Astrocyte of the hippocampus (primary cell): ENCODE measurements at regions not wholly inside any gene's neighbourhood (a gene's known extent, or its start where the extent isn't known, plus 50 kb on each side); places are given as distances from the start of the nearest gene placed in this dataset.
A peak's percentile ranks its signal among the peaks of the same experiment; 100 is the strongest.
"Not testable (repeated sequence)": the region's sequence is repeated elsewhere in the genome, so short reads cannot be mapped to it uniquely, and the experiment has no call there.

ENCODE experiments used
- DNase-seq: peaks from one replicate; pipeline ENCODE4 v3.0.0; 2011; ENCODE audit warnings: low read depth, low spot score

DNA sequence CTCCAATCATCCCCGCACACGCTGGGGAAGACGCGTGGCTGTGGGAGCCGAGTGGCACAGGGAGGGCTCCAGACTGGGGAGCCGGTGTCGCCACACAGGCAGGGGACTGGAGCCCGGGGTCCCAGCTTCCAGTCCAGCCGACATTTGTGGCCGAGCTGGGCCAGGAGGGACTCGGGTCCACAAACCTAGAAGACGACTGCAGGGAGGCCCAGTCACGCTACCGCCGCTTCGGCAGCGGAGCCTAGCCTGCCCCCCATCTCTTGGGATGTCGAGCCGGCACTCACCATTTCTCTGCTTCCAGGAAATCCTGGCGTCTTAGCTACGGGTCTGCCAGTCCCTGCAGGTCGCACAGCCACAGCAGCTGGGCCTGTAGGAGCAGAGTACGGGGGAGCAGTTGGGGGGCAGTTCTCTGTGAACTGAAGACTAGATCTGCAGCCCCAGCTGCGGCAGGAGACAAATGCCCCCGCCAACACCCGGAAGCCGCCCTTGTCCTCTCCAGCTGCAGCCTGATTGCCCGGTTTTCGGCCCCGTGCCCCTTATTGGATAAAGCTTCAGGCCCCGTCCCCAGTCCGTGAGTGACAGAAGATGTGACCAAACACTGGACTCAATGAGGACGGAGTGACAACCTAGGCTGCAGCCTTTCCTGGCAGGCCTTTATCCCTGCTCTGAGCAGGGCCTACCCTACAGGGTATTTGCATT is 270.7 kb downstream of the ZNF33B start:
- peak; percentile 55 for DNase-seq

DNA sequence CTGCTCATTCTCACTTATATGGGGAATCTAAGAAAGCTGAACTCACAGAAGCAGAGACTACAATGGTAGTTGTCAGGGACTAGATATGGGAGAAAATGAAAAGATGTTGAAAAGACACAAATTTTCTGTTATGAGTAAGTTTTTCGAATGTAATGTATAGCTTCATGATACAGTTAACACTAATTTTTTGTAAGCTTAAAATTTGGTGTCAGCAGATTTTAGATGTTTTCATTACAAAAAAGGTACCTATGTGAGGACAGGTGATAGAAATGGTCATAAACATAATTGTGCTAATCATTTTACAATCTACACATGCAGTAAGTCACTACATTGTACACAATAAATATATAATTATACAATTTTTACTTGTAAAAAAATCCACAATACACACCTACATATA is 286.6 kb downstream of the ZNF33B start:
- no peak for DNase-seq

DNA sequence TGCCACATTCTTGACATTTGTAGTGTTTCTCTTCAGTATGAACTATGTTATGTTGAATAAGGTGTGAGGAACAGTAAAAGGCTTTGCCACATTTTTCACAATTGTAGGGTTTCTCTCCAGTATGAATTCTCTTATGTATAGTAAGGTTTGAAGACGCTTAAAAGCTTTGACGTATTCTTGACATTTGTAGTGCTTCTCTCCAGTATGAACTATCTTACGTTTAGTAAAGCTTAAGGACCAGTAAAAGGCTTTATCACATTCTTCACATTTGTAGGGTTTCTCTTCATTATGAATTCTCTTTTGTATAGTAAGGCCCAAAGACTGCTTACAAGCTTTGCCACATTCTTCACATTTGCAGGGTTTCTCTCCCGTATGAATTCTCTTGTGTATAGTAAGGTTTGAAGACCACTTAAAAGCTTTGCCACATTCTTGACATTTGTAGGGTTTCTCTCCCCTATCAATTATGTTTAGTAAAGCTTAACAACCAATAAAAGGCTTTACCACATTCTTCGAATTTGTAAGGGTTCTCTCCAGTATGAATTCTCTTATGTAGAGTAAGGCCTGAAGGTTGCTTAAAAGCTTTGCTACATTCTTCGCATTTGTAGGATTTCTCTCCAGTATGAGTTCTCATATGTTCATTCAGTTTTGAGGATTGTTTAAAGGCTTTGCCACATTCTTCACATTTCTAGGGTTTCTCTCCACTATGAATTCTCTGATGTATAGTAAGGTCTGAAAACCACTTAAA is 301.6 kb downstream of the ZNF33B start:
- DNase-seq = not testable (repeated sequence)

DNA sequence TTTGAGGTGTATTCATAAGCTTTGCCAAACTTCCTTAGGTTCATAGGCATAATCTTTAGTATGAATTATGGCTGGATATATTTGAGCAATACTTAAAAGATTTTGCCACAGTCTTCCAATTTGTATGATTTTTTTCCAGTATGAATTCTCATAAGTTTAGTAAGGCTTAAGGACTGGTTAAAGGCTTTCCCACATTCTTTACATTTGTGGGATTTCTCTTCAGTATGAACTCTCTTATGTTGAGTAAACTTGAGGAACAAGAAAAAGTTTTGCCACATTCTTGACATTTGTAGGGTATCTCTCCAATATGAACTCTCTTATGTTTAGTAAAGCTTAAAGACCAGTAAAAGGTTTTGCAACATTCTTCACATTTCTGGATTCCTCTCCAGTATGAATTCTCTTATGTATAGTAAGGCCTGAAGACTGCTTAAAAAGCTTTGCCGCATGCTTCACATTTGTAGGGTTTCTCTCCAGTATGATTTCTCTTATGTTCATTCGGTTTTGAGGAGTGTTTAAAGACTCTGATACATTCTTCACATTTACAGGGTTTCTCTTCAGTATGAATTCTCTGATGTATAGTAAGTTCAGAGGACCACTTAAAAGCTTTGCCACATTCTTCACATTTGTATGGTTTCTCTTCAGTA is 302.6 kb downstream of the ZNF33B start:
- not testable (repeated sequence) for DNase-seq

DNA sequence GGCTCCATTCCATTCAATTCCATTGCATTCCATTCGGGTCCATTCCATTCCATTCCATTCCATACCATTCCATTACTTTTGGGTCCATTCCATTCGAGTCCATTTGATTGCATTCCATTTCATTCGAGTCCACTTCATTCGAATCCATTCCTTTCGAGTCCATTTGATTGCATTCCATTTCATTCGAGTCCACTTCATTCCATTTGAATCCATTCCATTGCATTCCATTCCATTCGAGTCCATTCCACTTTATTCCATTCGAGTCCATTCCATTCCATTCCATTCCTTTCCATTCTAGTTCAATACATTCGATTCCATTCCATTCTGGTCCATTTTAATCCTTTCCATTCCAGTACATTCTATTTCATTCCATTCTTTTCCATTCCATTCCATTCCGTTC is 334.0 kb downstream of the ZNF33B start:
- no peak for DNase-seq

DNA sequence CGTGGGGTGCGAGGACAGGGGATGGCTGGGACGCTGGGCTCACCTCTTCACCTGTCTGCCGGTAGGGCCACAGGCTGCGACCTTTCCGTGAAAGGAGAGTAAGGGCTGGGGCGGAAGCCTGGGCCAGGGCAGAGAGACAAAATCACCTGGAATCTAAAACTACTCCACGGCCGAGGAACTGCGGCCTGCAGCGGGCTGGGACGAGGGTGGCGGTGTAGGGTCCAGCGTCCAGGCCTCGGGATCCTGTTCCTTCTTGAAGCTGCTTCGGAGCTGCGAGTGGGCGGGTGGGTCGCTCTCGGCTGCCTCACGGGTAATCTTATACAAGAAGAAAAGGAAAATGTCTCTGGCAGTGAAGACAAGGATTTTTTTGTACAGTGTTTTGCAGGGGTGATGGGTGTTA is 356.5 kb downstream of the ZNF33B start:
- DNase-seq = not testable (repeated sequence)

DNA sequence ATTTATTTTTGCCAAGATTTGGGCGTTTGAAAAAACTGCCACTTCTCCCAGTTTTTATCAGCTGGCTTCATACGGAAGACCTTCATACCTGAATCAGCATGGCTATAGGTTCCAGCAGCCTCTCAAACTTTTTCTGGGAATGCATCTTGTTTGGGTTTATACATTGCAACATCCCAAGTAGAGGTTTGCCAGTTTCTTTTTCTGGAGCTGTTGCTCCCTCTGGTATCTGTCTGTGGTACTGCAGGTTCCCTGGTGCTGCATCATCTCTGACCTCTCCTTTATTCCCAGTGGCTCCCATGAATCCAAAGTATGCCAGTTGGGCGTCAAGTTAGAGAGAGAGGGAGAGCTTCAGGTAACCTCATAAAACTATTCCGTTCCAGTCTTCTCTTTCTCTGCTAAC is 368.6 kb downstream of the ZNF33B start:
- DNase-seq = not testable (repeated sequence)

DNA sequence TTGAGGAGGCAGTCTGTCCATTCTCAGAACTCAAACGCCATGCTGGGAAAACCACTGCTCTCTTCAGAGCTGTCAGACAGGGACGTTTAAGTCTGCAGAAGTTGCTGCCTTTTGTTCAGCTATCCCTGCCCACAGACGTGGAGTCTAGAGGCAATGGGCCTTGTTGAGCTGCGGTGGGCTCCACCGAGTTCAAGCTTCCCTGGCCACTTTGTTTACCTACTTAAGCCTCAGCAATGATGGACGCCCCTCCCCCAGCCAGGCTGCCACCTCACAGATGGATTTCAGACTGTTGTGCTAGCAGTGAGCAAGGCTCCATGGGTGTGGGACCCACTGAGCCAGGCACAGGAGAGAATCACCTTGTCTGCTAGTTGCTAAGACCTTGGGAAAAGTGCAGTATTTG is 375.1 kb downstream of the ZNF33B start:
- not testable (repeated sequence) for DNase-seq

DNA sequence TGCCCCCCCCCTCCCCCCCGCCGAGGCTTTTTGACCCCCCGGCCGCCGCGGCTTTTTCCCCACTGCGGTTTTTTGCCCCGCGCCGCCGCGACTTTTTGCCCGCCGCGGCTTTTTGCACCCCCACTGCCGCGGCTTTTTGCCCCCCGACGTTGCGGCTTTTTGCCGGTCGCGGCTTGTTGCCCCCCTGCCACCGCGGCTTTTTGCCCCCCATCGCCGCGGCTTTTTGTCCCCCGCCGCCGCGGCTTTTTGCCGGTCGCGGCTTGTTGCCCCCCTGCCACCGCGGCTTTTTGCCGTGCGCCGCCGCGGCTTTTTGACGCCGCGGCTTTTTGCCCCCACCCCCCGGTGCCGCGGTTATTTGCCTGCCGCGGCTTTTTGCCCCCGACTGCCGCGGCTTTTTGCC is 395.4 kb downstream of the ZNF33B start:
- not testable (repeated sequence) for DNase-seq

DNA sequence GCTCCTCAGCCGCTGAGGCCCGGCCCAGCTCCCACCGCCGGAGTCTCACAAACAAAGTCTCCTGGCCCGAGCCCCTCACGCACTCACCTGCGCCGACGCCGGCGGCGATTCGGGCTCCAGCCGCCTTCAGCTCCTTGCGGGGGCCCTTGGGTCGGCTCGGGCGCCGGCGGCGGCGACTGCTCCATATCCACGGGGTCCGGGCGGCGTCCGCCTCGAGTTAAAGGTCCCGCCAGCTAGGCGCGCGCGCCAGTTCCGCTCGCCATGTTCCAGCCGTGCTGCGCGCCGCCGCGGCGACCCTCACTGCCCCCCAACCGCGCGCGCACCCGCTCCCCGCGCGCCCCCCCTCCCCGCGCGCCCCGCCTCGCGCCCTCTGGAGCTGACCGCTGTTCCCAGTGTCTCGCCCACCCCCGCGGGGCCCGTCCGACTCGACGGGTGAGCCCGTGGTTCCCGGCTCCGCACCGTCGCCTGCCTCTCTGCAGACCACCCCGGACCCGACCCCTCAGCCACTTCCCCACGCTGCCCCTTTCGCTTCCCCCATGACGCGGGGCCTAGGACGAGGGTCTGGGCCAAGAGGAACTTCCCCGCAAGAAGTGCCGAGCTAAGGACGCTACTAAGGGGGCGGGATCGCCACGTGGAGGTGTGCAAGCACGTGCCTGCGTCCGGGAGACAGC is 396.1 kb downstream of the ZNF33B start:
- DNase-seq = no peak

DNA sequence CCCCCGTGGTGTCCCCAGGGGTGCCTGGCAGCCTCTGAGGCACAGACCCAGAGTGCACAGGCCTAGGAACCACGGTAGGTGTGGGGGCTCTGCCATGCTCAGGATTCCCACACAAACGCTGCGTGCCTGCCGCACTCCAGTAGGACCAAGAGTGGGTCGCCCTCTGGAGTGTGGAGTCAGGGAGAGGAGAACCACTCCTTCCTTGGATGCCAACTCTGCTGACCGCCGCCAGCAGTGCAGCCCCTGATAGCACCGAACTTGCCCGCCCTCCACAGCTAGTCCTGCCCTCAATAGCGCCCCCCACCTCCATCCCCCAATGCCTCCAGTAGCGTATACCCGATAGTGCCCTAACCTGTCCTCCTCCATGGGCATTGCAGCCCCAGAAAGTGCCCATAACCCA is 402.0 kb downstream of the ZNF33B start:
- not testable (repeated sequence) for DNase-seq

DNA sequence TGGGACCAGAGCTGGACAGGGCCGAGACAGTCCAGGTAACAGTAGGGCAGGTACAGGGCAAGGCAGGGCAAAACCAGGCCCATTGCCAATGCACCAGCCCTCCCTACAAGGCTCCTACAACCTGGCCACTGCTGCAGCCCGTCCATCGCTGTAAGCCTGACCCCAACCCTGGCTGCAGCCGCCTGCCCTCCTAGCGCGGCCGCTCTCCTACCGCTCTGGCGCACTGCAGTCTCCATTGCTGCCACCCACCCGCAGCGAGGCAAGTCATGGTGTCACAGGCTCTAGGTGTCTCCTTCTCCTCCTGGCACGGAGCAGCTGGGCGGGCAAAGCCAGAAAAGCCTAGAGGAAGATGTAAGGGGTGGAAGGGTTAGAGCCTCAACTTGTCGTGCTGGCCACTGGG is 402.6 kb downstream of the ZNF33B start:
- not testable (repeated sequence) for DNase-seq

DNA sequence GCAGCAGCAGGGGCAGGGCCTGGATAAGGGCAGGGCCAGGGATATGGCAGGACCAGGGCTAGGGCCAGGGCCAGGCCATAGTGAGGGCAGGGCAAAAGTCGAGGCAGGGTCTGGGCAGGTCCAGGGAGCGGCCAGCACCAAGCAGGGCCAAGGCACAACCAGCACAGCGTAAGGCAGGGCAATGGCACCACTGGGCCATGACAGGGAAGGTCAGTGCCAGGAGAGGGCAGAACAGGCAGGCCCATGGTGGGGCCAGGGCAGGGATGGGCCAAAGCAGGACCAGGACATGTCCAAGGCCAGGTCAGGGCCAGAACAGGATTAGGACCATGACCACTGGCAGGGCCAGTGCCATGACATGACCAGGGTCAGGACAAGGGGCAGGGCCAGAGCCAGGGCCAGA is 403.1 kb downstream of the ZNF33B start:
- DNase-seq = not testable (repeated sequence)

DNA sequence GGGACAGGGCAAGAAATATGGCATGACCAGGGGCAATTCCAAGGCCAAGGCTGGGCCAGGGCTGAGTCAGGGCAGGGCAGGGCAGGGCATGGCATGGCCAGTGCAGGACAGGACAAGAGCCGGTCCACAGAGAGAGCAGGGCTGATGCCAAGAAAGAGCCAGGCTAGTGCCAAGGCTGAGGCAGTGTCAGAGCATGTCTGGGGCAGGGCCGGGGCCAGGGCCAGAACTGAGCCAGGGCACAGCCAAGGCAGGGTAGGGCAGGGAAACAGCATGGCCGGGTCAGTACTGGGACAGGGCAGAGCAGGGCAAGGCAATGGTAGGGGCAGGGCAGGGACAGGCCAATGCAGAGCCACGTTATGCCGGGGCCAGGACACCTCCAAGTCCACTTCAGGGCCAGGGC is 403.9 kb downstream of the ZNF33B start:
- not testable (repeated sequence) for DNase-seq

DNA sequence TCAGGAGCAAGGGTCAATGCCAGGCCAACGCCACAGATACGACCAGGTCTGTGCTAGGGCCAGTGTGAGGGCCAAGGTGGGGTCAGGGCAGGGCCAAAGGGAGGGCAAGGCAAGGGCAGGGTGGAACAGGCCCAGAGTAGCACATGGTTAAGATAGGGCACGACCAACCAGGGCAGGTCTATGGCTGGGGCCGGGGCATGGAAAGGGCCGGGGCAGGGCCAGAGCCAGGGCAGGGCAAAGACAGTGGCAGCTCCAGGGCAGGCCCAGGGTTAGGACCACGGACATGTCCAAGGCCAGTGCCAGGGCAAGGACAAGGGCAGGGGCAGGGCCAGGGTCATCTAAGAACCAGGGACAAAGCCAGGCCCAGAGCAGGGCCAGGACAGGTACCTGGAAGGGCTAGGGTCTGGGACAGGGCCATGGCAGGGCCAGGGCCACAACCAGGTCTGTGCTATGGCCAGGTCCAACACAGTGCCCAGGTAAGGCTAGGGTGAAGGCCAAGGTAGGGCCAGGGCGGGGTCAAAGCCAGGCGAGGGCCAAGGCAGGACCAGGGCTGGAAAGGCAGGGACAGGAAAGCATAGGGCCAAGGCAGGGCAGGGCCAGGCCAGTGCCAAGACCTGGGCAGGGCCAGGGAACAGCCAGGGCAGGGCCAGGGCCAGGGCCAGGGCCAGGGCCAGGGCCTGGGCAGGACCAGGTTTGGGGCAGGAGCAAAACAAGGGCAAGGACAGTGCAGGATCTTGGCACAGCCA is 404.7 kb downstream of the ZNF33B start:
- not testable (repeated sequence) for DNase-seq

DNA sequence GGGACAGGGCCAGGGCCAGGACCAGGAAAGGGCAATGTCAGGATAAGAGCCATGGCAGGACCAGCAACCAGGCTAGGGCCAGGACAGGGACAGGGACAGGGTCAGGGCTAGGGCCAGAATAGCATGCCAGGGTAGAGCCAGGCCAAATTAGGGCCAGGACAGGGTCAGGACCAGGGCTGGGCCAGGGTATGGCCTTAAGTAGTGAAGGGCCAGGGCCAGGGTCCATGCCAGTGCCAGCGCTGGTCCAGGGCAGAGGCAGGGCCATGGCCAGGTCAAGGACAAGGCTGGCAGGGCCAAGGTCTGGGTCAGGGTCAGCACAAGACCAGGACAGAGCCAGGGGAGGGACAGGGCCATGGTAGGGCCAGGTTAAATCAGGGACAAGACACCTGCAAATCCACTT is 405.4 kb downstream of the ZNF33B start:
- not testable (repeated sequence) for DNase-seq

DNA sequence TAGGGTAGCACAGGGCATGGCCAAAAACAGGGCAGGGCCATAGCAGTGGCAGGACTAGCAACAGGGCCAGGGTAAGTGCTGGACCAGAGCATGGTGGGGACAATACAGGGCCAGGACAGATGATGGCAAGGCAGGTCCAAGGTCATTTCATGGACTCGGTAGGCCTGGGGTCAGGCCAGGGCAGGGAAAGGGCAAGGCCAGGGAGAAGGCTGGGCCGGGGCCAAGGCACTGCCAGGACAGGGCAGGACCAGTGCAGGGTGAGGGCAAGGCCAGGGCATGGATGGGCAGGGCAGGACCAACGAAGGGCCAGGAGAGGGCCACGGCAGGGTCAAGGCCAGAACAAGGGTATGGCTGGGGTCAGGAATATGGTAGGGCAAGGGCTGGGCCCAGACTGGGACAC is 407.6 kb downstream of the ZNF33B start:
- not testable (repeated sequence) for DNase-seq

DNA sequence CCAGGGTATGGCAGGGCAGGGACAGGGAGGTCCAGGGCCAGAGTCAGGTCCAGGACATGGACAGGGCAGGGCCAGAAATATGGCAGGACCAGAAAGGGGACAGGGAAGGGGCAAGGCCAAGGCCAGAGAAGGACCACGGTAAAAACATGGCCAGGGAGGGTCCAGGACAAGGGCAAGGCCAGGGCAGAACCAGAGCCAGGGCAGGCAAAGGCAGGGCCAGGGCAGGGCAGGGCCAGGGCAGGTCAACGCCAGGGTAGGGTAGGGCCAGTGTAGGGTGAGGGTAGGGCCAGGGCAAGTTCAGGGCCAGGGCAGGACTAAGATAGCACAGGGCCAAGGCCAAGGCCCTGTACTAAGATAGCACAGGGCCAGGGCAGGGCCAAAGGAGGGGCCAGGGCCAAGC is 408.3 kb downstream of the ZNF33B start:
- not testable (repeated sequence) for DNase-seq

DNA sequence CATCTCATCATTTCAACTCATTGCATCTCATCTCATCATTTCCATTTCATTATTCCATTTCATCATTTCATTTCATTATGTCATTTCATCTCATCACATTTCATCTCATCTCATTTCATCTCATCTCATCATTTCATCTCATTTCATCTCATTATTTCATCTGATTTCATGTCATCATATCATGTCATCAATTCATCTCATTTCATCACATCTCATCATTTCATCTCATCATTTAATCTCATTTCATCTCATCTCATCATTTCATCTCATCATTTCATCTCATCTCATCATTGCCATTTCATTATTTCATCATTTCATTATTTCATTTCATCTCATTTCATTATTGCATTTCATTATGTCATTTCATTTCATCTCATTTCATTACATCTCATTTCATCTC is 410.5 kb downstream of the ZNF33B start:
- DNase-seq = not testable (repeated sequence)

DNA sequence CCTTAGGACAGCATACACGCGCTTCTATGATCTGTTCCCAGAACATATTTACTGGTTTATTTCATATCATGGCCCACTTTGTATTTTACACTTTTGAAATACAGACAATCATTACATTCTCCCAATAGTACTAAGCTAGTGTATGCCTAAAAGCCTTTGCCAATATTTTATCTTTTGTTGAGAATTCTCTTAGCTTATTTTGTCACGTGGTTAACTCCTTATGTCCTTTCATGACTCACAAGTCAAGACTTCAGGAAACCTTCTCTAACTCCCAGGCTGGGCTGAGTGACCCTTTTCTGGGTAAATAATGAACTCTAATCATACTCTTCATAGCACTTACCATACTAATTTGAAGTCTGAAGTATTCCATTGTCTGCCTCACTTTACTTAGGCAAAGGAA is 444.8 kb downstream of the ZNF33B start:
- DNase-seq = not testable (repeated sequence)

DNA sequence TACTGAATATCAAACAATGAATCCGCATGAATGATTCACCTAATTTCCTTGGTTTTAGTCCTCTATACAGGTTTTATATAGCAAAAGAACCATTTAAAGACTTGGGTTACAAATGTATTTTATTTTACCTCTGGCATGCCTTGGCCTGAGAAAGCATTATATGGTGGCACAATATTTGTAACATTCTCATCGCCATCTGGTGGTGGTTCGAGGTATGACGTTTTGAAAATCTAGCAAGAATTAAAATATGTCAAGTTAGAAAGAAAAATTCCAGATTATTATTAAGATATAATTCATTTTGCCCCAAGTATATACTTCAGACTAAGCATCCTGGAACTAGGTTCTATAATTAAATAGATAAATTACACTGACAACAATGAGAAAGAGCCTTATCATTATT is 445.9 kb downstream of the ZNF33B start:
- peak; percentile 8 for DNase-seq
